ENCODE measurements at regions not wholly inside any gene's neighbourhood (a gene's known extent, or its start where the extent isn't known, plus 50 kb on each side); places are given as distances from the start of the nearest gene placed in this dataset.

GRCh38 chr2:142200062-142200461, 69.2 kb upstream of the LRP1B start:
- H4K20me1 ChIP-seq (ENCODE audit: insufficient read depth, low read length), result no peaks in the 10 kb centered on the region
- no peak overlapping the region for H3K9ac ChIP-seq (ENCODE audit: insufficient read depth, low read length, poor library complexity, severe bottlenecking)
- DNase-seq, result no peak
- H3K79me2 ChIP-seq (ENCODE audit: insufficient read depth, low read length), result no peaks in the 10 kb centered on the region
- no peak overlapping the region for H3K4me3 ChIP-seq (replicated peaks in 1 of 3; ENCODE audit: low read depth in 2 of 3, low read length in 3 of 3)
- Mint-ChIP-seq H3K36me3 (no peaks in the 10 kb centered on the region), H3K9me3 (peaks cover 0 to 4% (median 0%) of the 10 kb centered on the region in 7 donors), H3K4me1 (no peaks in the 10 kb centered on the region), H3K4me3 (no peak overlapping the region), H3K27me3 (ENCODE audit: low read depth in 3 of 3) (peaks cover 1 to 3% (median 2%) of the 10 kb centered on the region in 3 donors), H3K27ac (no peak overlapping the region)
- no peak overlapping the region for H3K27ac ChIP-seq (ENCODE audit: low read depth in 1 of 2, low read length in 2 of 2)
- H3K4me2 ChIP-seq (replicated peaks; ENCODE audit: extremely low read depth, low read length, poor library complexity, severe bottlenecking), result no peak overlapping the region
- no peaks in the 10 kb centered on the region for H3K9me3 ChIP-seq (replicated peaks in 1 of 2; ENCODE audit: control insufficient read depth in 1 of 2, insufficient read depth in 1 of 2, low read length in 2 of 2)
- H3K36me3 ChIP-seq (replicated peaks in 1 of 2; ENCODE audit: control insufficient read depth in 1 of 2, insufficient read depth in 2 of 2, low read length in 2 of 2), result no peaks in the 10 kb centered on the region
- H3K27me3 ChIP-seq (ENCODE audit: control insufficient read depth in 2 of 2, insufficient read depth in 2 of 2, low read length in 2 of 2), result no peaks in the 10 kb centered on the region
- no peak for TF ChIP-seq CTCF (IDR thresholded peaks at IDR 0.05)
- no peak overlapping the region for H2AFZ ChIP-seq (ENCODE audit: insufficient read depth, low read depth, low read length, poor library complexity, severe bottlenecking)
- intact Hi-C loops (cut with micrococcal nuclease), result no loop called here
- WGBS (ENCODE audit: insufficient coverage), result 92% methylated on average over 1 of the region's 1 CpG
- H3K4me1 ChIP-seq (ENCODE audit: control insufficient read depth in 1 of 2, insufficient read depth in 2 of 2, low read length in 2 of 2), result no peaks in the 10 kb centered on the region

GRCh38 chr2:142199073-142199472, 68.3 kb upstream of the LRP1B start:
- H3K9ac ChIP-seq (ENCODE audit: insufficient read depth, low read length, poor library complexity, severe bottlenecking), result no peak overlapping the region
- no peaks in the 10 kb centered on the region for H3K36me3 ChIP-seq (replicated peaks in 1 of 2; ENCODE audit: control insufficient read depth in 1 of 2, insufficient read depth in 2 of 2, low read length in 2 of 2)
- no peaks in the 10 kb centered on the region for H3K79me2 ChIP-seq (ENCODE audit: insufficient read depth, low read length)
- H3K27me3 ChIP-seq (ENCODE audit: control insufficient read depth in 2 of 2, insufficient read depth in 2 of 2, low read length in 2 of 2), result no peaks in the 10 kb centered on the region
- no peak for DNase-seq
- H3K27ac ChIP-seq (ENCODE audit: low read depth in 1 of 2, low read length in 2 of 2), result no peak overlapping the region
- H3K27me3 Mint-ChIP-seq (ENCODE audit: low read depth in 3 of 3), result peaks cover 1 to 3% (median 2%) of the 10 kb centered on the region in 3 donors
- no peak overlapping the region for H3K4me3 ChIP-seq (replicated peaks in 1 of 3; ENCODE audit: low read depth in 2 of 3, low read length in 3 of 3)
- no peak overlapping the region for H2AFZ ChIP-seq (ENCODE audit: insufficient read depth, low read depth, low read length, poor library complexity, severe bottlenecking)
- H3K4me2 ChIP-seq (replicated peaks; ENCODE audit: extremely low read depth, low read length, poor library complexity, severe bottlenecking), result no peak overlapping the region
- H3K27ac Mint-ChIP-seq, result no peak overlapping the region
- no peaks in the 10 kb centered on the region for H3K9me3 ChIP-seq (replicated peaks in 1 of 2; ENCODE audit: control insufficient read depth in 1 of 2, insufficient read depth in 1 of 2, low read length in 2 of 2)
- no peak overlapping the region for H3K4me3 Mint-ChIP-seq
- intact Hi-C loops (cut with micrococcal nuclease), result no loop called here
- H3K9me3 Mint-ChIP-seq, result peaks cover 0 to 4% (median 0%) of the 10 kb centered on the region in 7 donors
- H4K20me1 ChIP-seq (ENCODE audit: insufficient read depth, low read length), result no peaks in the 10 kb centered on the region
- TF ChIP-seq CTCF (IDR thresholded peaks at IDR 0.05), result no peak
- no peaks in the 10 kb centered on the region for H3K36me3 Mint-ChIP-seq
- WGBS (ENCODE audit: insufficient coverage), result no CpG with 5 or more reads among the region's 2 CpGs
- H3K4me1 Mint-ChIP-seq, result no peaks in the 10 kb centered on the region
- no peaks in the 10 kb centered on the region for H3K4me1 ChIP-seq (ENCODE audit: control insufficient read depth in 1 of 2, insufficient read depth in 2 of 2, low read length in 2 of 2)
